ENCODE measurements at regions not wholly inside any gene's neighbourhood (a gene's known extent, or its start where the extent isn't known, plus 50 kb on each side); places are given as distances from the start of the nearest gene placed in this dataset.

DNA sequence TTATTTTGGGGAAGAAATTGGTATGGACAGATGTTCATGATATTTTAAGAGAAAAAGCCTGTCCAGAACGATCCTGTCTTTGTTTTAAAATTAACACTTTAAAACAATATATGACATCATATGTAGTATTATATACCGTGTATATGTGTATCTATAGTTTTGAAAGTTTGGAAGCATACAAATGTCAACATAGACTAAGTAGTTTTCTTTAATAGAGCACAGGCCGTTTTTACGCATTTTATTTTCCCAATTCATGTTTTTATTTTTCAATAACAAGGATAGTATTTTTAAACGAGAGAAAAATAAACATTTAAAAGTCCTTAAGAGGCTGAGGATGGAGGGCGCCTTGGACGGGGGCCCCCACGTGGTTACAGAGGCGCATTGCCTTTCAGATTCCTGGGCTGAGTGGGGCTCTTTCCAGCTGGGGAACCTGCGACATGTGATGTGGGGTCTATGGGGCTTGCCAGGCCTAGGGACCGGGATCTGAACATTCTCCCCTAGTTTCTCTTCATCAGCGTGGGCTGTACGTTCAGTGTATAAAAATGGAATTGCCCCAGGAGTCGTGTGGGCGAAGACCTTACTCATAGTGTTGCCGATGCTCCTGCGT lies 127.8 kb upstream of the ZNF746 start:
- CTCF ChIA-PET = interaction anchor here (0.5 to 2.6 kb wide), 16 partner anchors 8 to 430 kb away, joined by 3 to 19 read pairs (median 4); partner anchors contain the start of genes ZNF282, ZNF783 and ZNF862

More for the DNA sequence above, 127.8 kb upstream of the ZNF746 start:
- BruUV-seq (replicated peaks) = no TSS peak
- POLR2A ChIA-PET = no interaction called here
- H2AFZ ChIP-seq (ENCODE audit: low read depth, low read length) = peak overlapping the region; percentile 94
- DNase-seq (ENCODE audit: low read depth, low spot score) = peak; percentile 77
- peaks cover 33% of the 10 kb centered on the region for H3K79me2 ChIP-seq (ENCODE audit: control insufficient read depth, insufficient read depth, low read length)
- intact Hi-C loops (cut with micrococcal nuclease) = loop anchor here (1.0 to 10.0 kb wide), 5 partner anchors 89 to 479 kb away; partner anchors contain the start of genes ZNF282 and ZNF398
- peak overlapping the region; percentile 72 for H3K27ac ChIP-seq (ENCODE audit: insufficient read depth, low read depth, low read length)
- peaks cover 8 to 17% of the 10 kb centered on the region in 2 experiments for H3K27me3 ChIP-seq (ENCODE audit: control insufficient read depth in 2 of 2, insufficient read depth in 2 of 2, low read length in 2 of 2)
- dilution Hi-C loops (cut with MboI; ENCODE audit: extremely low pct_ligation_motif_present, low sequenced_read_pairs) = no loop called here
- no peak for TF ChIP-seq POLR2A (IDR thresholded peaks at IDR 0.05; ENCODE audit: low read depth, low read length)
- TF ChIP-seq JUN (IDR thresholded peaks at IDR 0.05; ENCODE audit: borderline replicate concordance, insufficient read depth, insufficient read length, low read depth) = no peak
- TF ChIP-seq FOS (IDR thresholded peaks at IDR 0.05; ENCODE audit: borderline replicate concordance, insufficient read depth, low read length) = no peak
- no peak for TF ChIP-seq EZH2 (IDR thresholded peaks at IDR 0.05; ENCODE audit: borderline replicate concordance, low read depth, low read length, severe bottlenecking)
- TF ChIP-seq, protein P1, sequence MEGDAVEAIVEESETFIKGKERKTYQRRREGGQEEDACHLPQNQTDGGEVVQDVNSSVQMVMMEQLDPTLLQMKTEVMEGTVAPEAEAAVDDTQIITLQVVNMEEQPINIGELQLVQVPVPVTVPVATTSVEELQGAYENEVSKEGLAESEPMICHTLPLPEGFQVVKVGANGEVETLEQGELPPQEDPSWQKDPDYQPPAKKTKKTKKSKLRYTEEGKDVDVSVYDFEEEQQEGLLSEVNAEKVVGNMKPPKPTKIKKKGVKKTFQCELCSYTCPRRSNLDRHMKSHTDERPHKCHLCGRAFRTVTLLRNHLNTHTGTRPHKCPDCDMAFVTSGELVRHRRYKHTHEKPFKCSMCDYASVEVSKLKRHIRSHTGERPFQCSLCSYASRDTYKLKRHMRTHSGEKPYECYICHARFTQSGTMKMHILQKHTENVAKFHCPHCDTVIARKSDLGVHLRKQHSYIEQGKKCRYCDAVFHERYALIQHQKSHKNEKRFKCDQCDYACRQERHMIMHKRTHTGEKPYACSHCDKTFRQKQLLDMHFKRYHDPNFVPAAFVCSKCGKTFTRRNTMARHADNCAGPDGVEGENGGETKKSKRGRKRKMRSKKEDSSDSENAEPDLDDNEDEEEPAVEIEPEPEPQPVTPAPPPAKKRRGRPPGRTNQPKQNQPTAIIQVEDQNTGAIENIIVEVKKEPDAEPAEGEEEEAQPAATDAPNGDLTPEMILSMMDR (IDR thresholded peaks at IDR 0.05; ENCODE audit: extremely low read depth in 1 of 2, insufficient read depth in 1 of 2, low read depth in 1 of 2, low read length in 2 of 2) = peak; percentile 66 to 70
- TF ChIP-seq MYC (IDR thresholded peaks at IDR 0.05; ENCODE audit: low read depth, low read length) = no peak
- TF ChIP-seq, protein P2, sequence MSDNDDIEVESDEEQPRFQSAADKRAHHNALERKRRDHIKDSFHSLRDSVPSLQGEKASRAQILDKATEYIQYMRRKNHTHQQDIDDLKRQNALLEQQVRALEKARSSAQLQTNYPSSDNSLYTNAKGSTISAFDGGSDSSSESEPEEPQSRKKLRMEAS (IDR thresholded peaks at IDR 0.05; ENCODE audit: insufficient read depth, insufficient read length) = peak; percentile 31
- TF ChIP-seq POLR2AphosphoS5 (IDR thresholded peaks at IDR 0.05; ENCODE audit: insufficient read depth, low read depth, low read length) = no peak
- no peak for TF ChIP-seq GATA2 (IDR thresholded peaks at IDR 0.05; ENCODE audit: insufficient read depth, insufficient read length, low read depth, low read length)
- H3K4me1 ChIP-seq (ENCODE audit: control insufficient read depth, extremely low read depth, insufficient read depth, low read length) = peaks cover 10% of the 10 kb centered on the region
- H3K36me3 ChIP-seq (ENCODE audit: control insufficient read depth in 2 of 2, extremely low read depth in 1 of 2, insufficient read depth in 2 of 2, low read length in 2 of 2) = peaks cover 4 to 7% of the 10 kb centered on the region in 2 experiments
- no peaks in the 10 kb centered on the region for H3K9me1 ChIP-seq (replicated peaks; ENCODE audit: control insufficient read depth, extremely low read depth, insufficient read depth, low read length)
- H3K9me3 ChIP-seq (replicated peaks; ENCODE audit: control insufficient read depth, insufficient read depth, low read length) = no peaks in the 10 kb centered on the region
- peak overlapping the region; percentile 58 for H3K9ac ChIP-seq (replicated peaks; ENCODE audit: extremely low read depth, insufficient read depth, low read length)
- FAIRE-seq = peak; percentile 65
- H3K4me2 ChIP-seq (ENCODE audit: insufficient read depth, low read length) = peak overlapping the region; percentile 76
- peak overlapping the region in 2 of 3 experiments; percentile 76 to 90 for H3K4me3 ChIP-seq (replicated peaks in 1 of 3; ENCODE audit: insufficient read depth in 1 of 3, low read depth in 1 of 3, low read length in 3 of 3)
- no peaks in the 10 kb centered on the region for H4K20me1 ChIP-seq (replicated peaks; ENCODE audit: control insufficient read depth, extremely low read depth, insufficient read depth, low read length)
